T-helper 17 cell (primary cell): ENCODE measurements at regions not wholly inside any gene's neighbourhood (a gene's known extent, or its start where the extent isn't known, plus 50 kb on each side); places are given as distances from the start of the nearest gene placed in this dataset.

Experiments used
- ATAC-seq: fragments of 150-1000 bp; cut with Tn5 transposase; 2 replicates; pipeline ENCODE4 v1.10.0; 2021; ENCODE audit warnings: mild to moderate bottlenecking, moderate library complexity
- DNase-seq, 3 donors: peaks; one replicate each; pipeline versions ENCODE4 v3.0.0 to v3.0.0-alpha.2; 2020 to 2021
- H3K9me3 ChIP-seq: one replicate; pipeline ENCODE4 v1.7.0; 2013; ENCODE audit warnings: low read length, mild to moderate bottlenecking; ENCODE audit not compliant: control insufficient read depth, poor library complexity, severe bottlenecking
- H3K27ac Mint-ChIP-seq: one replicate; pipeline ENCODE4 v1.8.0; 2022; ENCODE audit warnings: mild to moderate bottlenecking, moderate library complexity, mixed read lengths
- H3K27me3 Mint-ChIP-seq: one replicate; pipeline ENCODE4 v1.8.0; 2022; ENCODE audit warnings: mixed read lengths
- H3K36me3 Mint-ChIP-seq: one replicate; pipeline ENCODE4 v1.8.0; 2022; ENCODE audit warnings: low read depth, mixed read lengths
- H3K4me1 Mint-ChIP-seq: one replicate; pipeline ENCODE4 v1.8.0; 2022; ENCODE audit warnings: mild to moderate bottlenecking, mixed read lengths
- H3K4me3 Mint-ChIP-seq: one replicate; pipeline ENCODE4 v1.8.0; 2022; ENCODE audit warnings: mild to moderate bottlenecking, moderate library complexity, mixed read lengths

GRCh38 chr18:29661924-29662323, 1380.6 kb downstream of the DSC3 start:
- H3K4me1 Mint-ChIP-seq, result no peaks in the 10 kb centered on the region
- H3K36me3 Mint-ChIP-seq, result no peaks in the 10 kb centered on the region
- no peaks in the 10 kb centered on the region for H3K27me3 Mint-ChIP-seq
- H3K9me3 ChIP-seq, result peaks cover 3% of the 10 kb centered on the region
- no peak overlapping the region for H3K27ac Mint-ChIP-seq
- DNase-seq, result no peak
- no peak for ATAC-seq
- H3K4me3 Mint-ChIP-seq, result no peak overlapping the region

- no peaks in the 10 kb centered on the region for H3K4me1 Mint-ChIP-seq
- no peak overlapping the region for H3K4me3 Mint-ChIP-seq
- no peaks in the 10 kb centered on the region for H3K36me3 Mint-ChIP-seq
- DNase-seq (no peak), ATAC-seq (no peak)
- H3K27ac Mint-ChIP-seq, result no peak overlapping the region
- H3K27me3 Mint-ChIP-seq, result no peaks in the 10 kb centered on the region
- H3K9me3 ChIP-seq, result peaks cover 3% of the 10 kb centered on the region
Observed at GRCh38 chr18:29660777-29661176, 1381.8 kb downstream of the DSC3 start.

- no peak overlapping the region for H3K27ac Mint-ChIP-seq
- H3K27me3 Mint-ChIP-seq, result no peaks in the 10 kb centered on the region
- peaks cover 3% of the 10 kb centered on the region for H3K9me3 ChIP-seq
- no peaks in the 10 kb centered on the region for H3K36me3 Mint-ChIP-seq
- ATAC-seq (no peak), DNase-seq (no peak)
- H3K4me1 Mint-ChIP-seq, result no peaks in the 10 kb centered on the region
- no peak overlapping the region for H3K4me3 Mint-ChIP-seq
Observed at GRCh38 chr18:29653671-29654215, 1388.8 kb downstream of the DSC3 start.

GRCh38 chr18:29652797-29653196, 1389.7 kb downstream of the DSC3 start:
- DNase-seq (no peak), ATAC-seq (no peak)
- Mint-ChIP-seq H3K4me3 (no peak overlapping the region), H3K4me1 (no peaks in the 10 kb centered on the region), H3K27me3 (no peaks in the 10 kb centered on the region), H3K36me3 (no peaks in the 10 kb centered on the region), H3K27ac (no peak overlapping the region)
- H3K9me3 ChIP-seq, result no peaks in the 10 kb centered on the region

- Mint-ChIP-seq H3K27ac (no peak overlapping the region), H3K4me1 (no peaks in the 10 kb centered on the region), H3K27me3 (no peaks in the 10 kb centered on the region), H3K4me3 (no peak overlapping the region), H3K36me3 (no peaks in the 10 kb centered on the region)
- DNase-seq (no peak), ATAC-seq (no peak)
- H3K9me3 ChIP-seq, result no peaks in the 10 kb centered on the region
Observed at GRCh38 chr18:29651122-29651680, 1391.3 kb downstream of the DSC3 start.

- ATAC-seq, result no peak
- Mint-ChIP-seq H3K36me3 (no peaks in the 10 kb centered on the region), H3K27me3 (no peaks in the 10 kb centered on the region), H3K4me1 (no peaks in the 10 kb centered on the region), H3K27ac (no peak overlapping the region), H3K4me3 (no peak overlapping the region)
- H3K9me3 ChIP-seq, result no peaks in the 10 kb centered on the region
- no peak for DNase-seq
Observed at GRCh38 chr18:29648891-29649290, 1393.7 kb downstream of the DSC3 start.

GRCh38 chr18:29647700-29648099, 1394.8 kb downstream of the DSC3 start:
- no peak overlapping the region for H3K27ac Mint-ChIP-seq
- H3K27me3 Mint-ChIP-seq, result no peaks in the 10 kb centered on the region
- no peaks in the 10 kb centered on the region for H3K9me3 ChIP-seq
- H3K36me3 Mint-ChIP-seq, result no peaks in the 10 kb centered on the region
- no peak for DNase-seq
- no peaks in the 10 kb centered on the region for H3K4me1 Mint-ChIP-seq
- no peak for ATAC-seq
- H3K4me3 Mint-ChIP-seq, result no peak overlapping the region

- Mint-ChIP-seq H3K4me1 (no peaks in the 10 kb centered on the region), H3K4me3 (no peak overlapping the region), H3K27ac (no peak overlapping the region), H3K27me3 (no peaks in the 10 kb centered on the region), H3K36me3 (no peaks in the 10 kb centered on the region)
- no peak for ATAC-seq
- DNase-seq, result no peak
- H3K9me3 ChIP-seq, result no peaks in the 10 kb centered on the region
Observed at GRCh38 chr18:29644276-29644675, 1398.3 kb downstream of the DSC3 start.

GRCh38 chr18:29629493-29630036, 1413.0 kb downstream of the DSC3 start:
- no peak overlapping the region for H3K4me3 Mint-ChIP-seq
- ATAC-seq, result no peak

GRCh38 chr18:29626094-29626493, 1416.4 kb downstream of the DSC3 start:
- DNase-seq (no peak), ATAC-seq (no peak)
- H3K4me3 Mint-ChIP-seq, result no peak overlapping the region
- H3K36me3 Mint-ChIP-seq, result no peaks in the 10 kb centered on the region
- H3K4me1 Mint-ChIP-seq, result no peaks in the 10 kb centered on the region
- H3K27me3 Mint-ChIP-seq, result no peaks in the 10 kb centered on the region
- no peak overlapping the region for H3K27ac Mint-ChIP-seq
- peaks cover 3% of the 10 kb centered on the region for H3K9me3 ChIP-seq

More at GRCh38 chr18:29629493-29630036, 1413.0 kb downstream of the DSC3 start:
- no peaks in the 10 kb centered on the region for H3K36me3 Mint-ChIP-seq
- DNase-seq, result no peak
- H3K4me1 Mint-ChIP-seq, result no peaks in the 10 kb centered on the region
- no peaks in the 10 kb centered on the region for H3K9me3 ChIP-seq
- H3K27me3 Mint-ChIP-seq, result no peaks in the 10 kb centered on the region
- H3K27ac Mint-ChIP-seq, result no peak overlapping the region

GRCh38 chr18:29616867-29617266, 1425.7 kb downstream of the DSC3 start:
- no peak overlapping the region for H3K27ac Mint-ChIP-seq
- no peaks in the 10 kb centered on the region for H3K4me1 Mint-ChIP-seq
- H3K4me3 Mint-ChIP-seq, result no peak overlapping the region
- no peak for DNase-seq
- H3K9me3 ChIP-seq, result no peaks in the 10 kb centered on the region
- no peaks in the 10 kb centered on the region for H3K27me3 Mint-ChIP-seq
- no peak for ATAC-seq
- H3K36me3 Mint-ChIP-seq, result no peaks in the 10 kb centered on the region

- Mint-ChIP-seq H3K27me3 (no peaks in the 10 kb centered on the region), H3K36me3 (no peaks in the 10 kb centered on the region), H3K4me1 (no peaks in the 10 kb centered on the region), H3K27ac (no peak overlapping the region), H3K4me3 (no peak overlapping the region)
- DNase-seq (no peak), ATAC-seq (no peak)
- H3K9me3 ChIP-seq, result no peaks in the 10 kb centered on the region
Observed at GRCh38 chr18:29608982-29609381, 1432.1 kb upstream of the CDH2 start.

GRCh38 chr18:29605365-29605764, 1428.4 kb upstream of the CDH2 start:
- Mint-ChIP-seq H3K36me3 (no peaks in the 10 kb centered on the region), H3K27me3 (no peaks in the 10 kb centered on the region), H3K4me1 (no peaks in the 10 kb centered on the region), H3K27ac (no peak overlapping the region), H3K4me3 (no peak overlapping the region)
- ATAC-seq (no peak), DNase-seq (no peak)
- H3K9me3 ChIP-seq, result no peaks in the 10 kb centered on the region

GRCh38 chr18:29596959-29597358, 1420.0 kb upstream of the CDH2 start:
- no peaks in the 10 kb centered on the region for H3K27me3 Mint-ChIP-seq
- no peak overlapping the region for H3K4me3 Mint-ChIP-seq
- H3K4me1 Mint-ChIP-seq, result no peaks in the 10 kb centered on the region
- no peaks in the 10 kb centered on the region for H3K36me3 Mint-ChIP-seq
- no peak for ATAC-seq
- DNase-seq, result no peak
- H3K9me3 ChIP-seq, result no peaks in the 10 kb centered on the region
- H3K27ac Mint-ChIP-seq, result no peak overlapping the region
